SK-N-SH (cell line): ENCODE measurements at regions not wholly inside any gene's neighbourhood (a gene's known extent, or its start where the extent isn't known, plus 50 kb on each side); places are given as distances from the start of the nearest gene placed in this dataset.

Experiments
- CTCF ChIA-PET: fragments of 300-600, 350-600 bp; formaldehyde crosslinking; extraction: SDS; loops from one replicate; lab custom pipeline; 2021; lab: Yijun Ruan, JAX
- POLR2A ChIA-PET: fragments of 350-600 bp; sonication (Branson Sonifier 250); formaldehyde crosslinking; extraction: SDS; loops from one replicate; lab custom pipeline; 2020; ENCODE audit warnings: antibody characterized with exemption, inconsistent platforms; lab: Yijun Ruan, JAX
- DNase-seq: peaks from one replicate; pipeline ENCODE4 v3.0.0; 2012
- H2AFZ ChIP-seq: fragments of 200-600 bp; sonication (generic); 2 replicates; pipeline ENCODE4 v1.8.1; 2016; ENCODE audit warnings: antibody characterized with exemption, mild to moderate bottlenecking, low read depth
- H3F3A ChIP-seq: fragments of 200-600 bp; sonication (generic); replicated peaks from 2 replicates; pipeline ENCODE3; 2016; ENCODE audit warnings: antibody characterized with exemption, mild to moderate bottlenecking; ENCODE audit not compliant: insufficient read depth
- H3K27ac ChIP-seq, 2 experiments: fragments of 200-500 bp in 1 of 2; fragments of 200-600 bp in 1 of 2; sonication (Bioruptor generic) in 1 of 2; sonication (generic), shearing (Covaris generic) in 1 of 2; 2 replicates each; pipeline versions ENCODE4 v1.5.1 to v1.6.1; 2014 to 2016; ENCODE audit warnings: low read depth in 2 of 2, inconsistent platforms in 1 of 2, low read length in 1 of 2, mild to moderate bottlenecking in 1 of 2, mixed read lengths in 1 of 2
- H3K27me3 ChIP-seq: fragments of 200-600 bp; sonication (generic), shearing (Covaris generic); 2 replicates; pipeline ENCODE4 v1.6.1; 2016; ENCODE audit warnings: mixed run types; ENCODE audit not compliant: insufficient read depth
- H3K36me3 ChIP-seq, 2 experiments: fragments of 200-500 bp in 1 of 2; fragments of 200-600 bp in 1 of 2; sonication (Bioruptor generic) in 1 of 2; sonication (generic) in 1 of 2; replicated peaks in 1 of 2; 2 replicates each; pipeline versions ENCODE3 to v1.5.1; 2014 to 2016; ENCODE audit warnings: low read length in 1 of 2, mild to moderate bottlenecking in 1 of 2; ENCODE audit not compliant: insufficient read depth in 2 of 2, control insufficient read depth in 1 of 2
- H3K4me1 ChIP-seq, 2 experiments: fragments of 200-500 bp in 1 of 2; fragments of 200-600 bp in 1 of 2; sonication (Bioruptor generic) in 1 of 2; sonication (generic), shearing (Covaris generic) in 1 of 2; 2 replicates each; pipeline versions ENCODE4 v1.5.1 to v1.6.1; 2014 to 2016; ENCODE audit warnings: low read depth in 1 of 2, low read length in 1 of 2, mixed run types in 1 of 2; ENCODE audit not compliant: insufficient read depth in 2 of 2, control insufficient read depth in 1 of 2
- H3K4me2 ChIP-seq: fragments of 200-600 bp; sonication (generic), shearing (Covaris generic); 2 replicates; pipeline ENCODE4 v1.6.1; 2017; ENCODE audit warnings: mixed run types
- H3K4me3 ChIP-seq, 2 experiments: fragments of 200-500 bp in 1 of 2; fragments of 200-600 bp in 1 of 2; sonication (Bioruptor generic) in 1 of 2; sonication (generic), shearing (Covaris generic) in 1 of 2; 2 replicates each; pipeline versions ENCODE4 v1.5.1 to v1.8.1; 2014 to 2016; ENCODE audit warnings: low read depth in 2 of 2, inconsistent platforms in 1 of 2, low read length in 1 of 2, mild to moderate bottlenecking in 1 of 2, mixed read lengths in 1 of 2, moderate library complexity in 1 of 2
- H3K79me2 ChIP-seq: fragments of 200-600 bp; sonication (generic); 2 replicates; pipeline ENCODE4 v1.8.1; 2017; ENCODE audit warnings: mild to moderate bottlenecking; ENCODE audit not compliant: insufficient read depth
- H3K9ac ChIP-seq: fragments of 200-600 bp; sonication (generic); 2 replicates; pipeline ENCODE4 v1.6.1; 2017; ENCODE audit warnings: mixed run types
- H3K9me2 ChIP-seq: fragments of 200-600 bp; sonication (generic); 2 replicates; pipeline ENCODE4 v1.6.1; 2017; ENCODE audit warnings: mixed run types
- H3K9me3 ChIP-seq: fragments of 200-600 bp; sonication (generic); 2 replicates; pipeline ENCODE4 v1.6.1; 2017; ENCODE audit warnings: mixed run types, mild to moderate bottlenecking, moderate library complexity
- H4K20me1 ChIP-seq: fragments of 200-600 bp; sonication (generic); 2 replicates; pipeline ENCODE4 v1.6.1; 2017; ENCODE audit warnings: mild to moderate bottlenecking, mixed run types; ENCODE audit not compliant: insufficient read depth
- CHD2 ChIP-seq: fragments of 150-350 bp; IDR thresholded peaks from 2 replicates; pipeline ENCODE4 v1.6.1; 2018; ENCODE audit warnings: low read length; ENCODE audit not compliant: partially characterized antibody
- CTCF ChIP-seq: fragments of 200-600 bp; sonication (generic); IDR thresholded peaks from 2 replicates; pipeline ENCODE4 v1.6.1; 2017; ENCODE audit warnings: antibody characterized with exemption, mild to moderate bottlenecking, moderate library complexity
- EP300 ChIP-seq, 2 experiments: IDR thresholded peaks; 2 replicates each; pipeline versions ENCODE4 v1.4.0 to v1.6.1; 2012; ENCODE audit warnings: borderline replicate concordance in 1 of 2, low read depth in 1 of 2, low read length in 1 of 2
- EZH2phosphoT487 ChIP-seq: fragments of 200-600 bp; sonication (generic); IDR thresholded peaks from 2 replicates; pipeline ENCODE4 v1.6.1; 2017; ENCODE audit warnings: low read depth, mixed run types, mild to moderate bottlenecking, antibody characterized with exemption, moderate library complexity, borderline replicate concordance
- FOSL2 ChIP-seq: IDR thresholded peaks from 2 replicates; pipeline ENCODE4 v1.4.0; 2012; ENCODE audit warnings: low read depth, mild to moderate bottlenecking, moderate library complexity, borderline replicate concordance
- FOXJ3 ChIP-seq: sonication (generic); formaldehyde crosslinking; IDR thresholded peaks from 2 replicates; pipeline ENCODE4 v1.5.1; 2020; ENCODE audit warnings: mild to moderate bottlenecking, missing genetic modification reagents
- GATA2 ChIP-seq: sonication (generic); formaldehyde crosslinking; IDR thresholded peaks from 2 replicates; pipeline ENCODE4 v1.5.0; 2020; ENCODE audit warnings: mild to moderate bottlenecking, missing genetic modification reagents
- RAD21 ChIP-seq: IDR thresholded peaks from 2 replicates; pipeline ENCODE4 v1.6.1; 2012; ENCODE audit warnings: mild to moderate bottlenecking, low read length
- RXRA ChIP-seq: IDR thresholded peaks from 2 replicates; pipeline ENCODE4 v1.4.0; 2012; ENCODE audit warnings: low read depth, mild to moderate bottlenecking, borderline replicate concordance
- SIN3A ChIP-seq: IDR thresholded peaks from 2 replicates; pipeline ENCODE4 v1.6.1; 2012; ENCODE audit warnings: low read depth, mild to moderate bottlenecking, low read length, moderate library complexity, borderline replicate concordance
- TEAD4 ChIP-seq: IDR thresholded peaks from 2 replicates; pipeline ENCODE4 v1.4.0; 2012; ENCODE audit warnings: mild to moderate bottlenecking, borderline replicate concordance; ENCODE audit not compliant: insufficient read depth
- USF1 ChIP-seq: IDR thresholded peaks from 2 replicates; pipeline ENCODE4 v1.4.0; 2012; ENCODE audit warnings: low read depth, borderline replicate concordance
- USF2 ChIP-seq: fragments of 150-350 bp; IDR thresholded peaks from 2 replicates; pipeline ENCODE4 v1.6.1; 2017; ENCODE audit warnings: antibody characterized with exemption, low read length, low read depth, borderline replicate concordance
- WGBS: methylation state at CpG from one replicate; pipeline ENCODE4 v1.1.6; 2017; ENCODE audit warnings: low lambda C conversion rate; 5-methylcytosine and 5-hydroxymethylcytosine counted together
- TF ChIP-seq, protein P1 (sequence below): fragments of 150-350 bp; IDR thresholded peaks from 2 replicates; pipeline ENCODE4 v1.6.1; 2016; ENCODE audit warnings: mild to moderate bottlenecking, low read depth, low read length
- TF ChIP-seq, protein P2 (sequence below): IDR thresholded peaks from 2 replicates; pipeline ENCODE4 v1.4.0; 2012; ENCODE audit warnings: low read depth, borderline replicate concordance
- TF ChIP-seq, protein P3 (sequence below): IDR thresholded peaks from 2 replicates; pipeline ENCODE4 v1.6.1; 2012; ENCODE audit warnings: mild to moderate bottlenecking, low read depth, low read length, moderate library complexity
- TF ChIP-seq, protein P4 (sequence below): IDR thresholded peaks from 2 replicates; pipeline ENCODE4 v1.4.0; 2012; ENCODE audit warnings: low read depth

- H3K79me2 ChIP-seq = no peaks in the 10 kb centered on the region
- H3K4me1 ChIP-seq = no peaks in the 10 kb centered on the region
- 34% methylated on average over 5 of the region's 5 CpGs for whole genome bisulfite sequencing
- no peak for TF ChIP-seq RXRA
- no peak for TF ChIP-seq EP300 (IDR thresholded peaks at IDR 0.05; ENCODE audit: borderline replicate concordance in 1 of 2, low read depth in 1 of 2, low read length in 1 of 2)
- TF ChIP-seq TEAD4 = no peak
- TF ChIP-seq, protein P1, sequence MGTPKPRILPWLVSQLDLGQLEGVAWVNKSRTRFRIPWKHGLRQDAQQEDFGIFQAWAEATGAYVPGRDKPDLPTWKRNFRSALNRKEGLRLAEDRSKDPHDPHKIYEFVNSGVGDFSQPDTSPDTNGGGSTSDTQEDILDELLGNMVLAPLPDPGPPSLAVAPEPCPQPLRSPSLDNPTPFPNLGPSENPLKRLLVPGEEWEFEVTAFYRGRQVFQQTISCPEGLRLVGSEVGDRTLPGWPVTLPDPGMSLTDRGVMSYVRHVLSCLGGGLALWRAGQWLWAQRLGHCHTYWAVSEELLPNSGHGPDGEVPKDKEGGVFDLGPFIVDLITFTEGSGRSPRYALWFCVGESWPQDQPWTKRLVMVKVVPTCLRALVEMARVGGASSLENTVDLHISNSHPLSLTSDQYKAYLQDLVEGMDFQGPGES = no peak
- TF ChIP-seq EZH2phosphoT487 = no peak
- TF ChIP-seq, protein P2, sequence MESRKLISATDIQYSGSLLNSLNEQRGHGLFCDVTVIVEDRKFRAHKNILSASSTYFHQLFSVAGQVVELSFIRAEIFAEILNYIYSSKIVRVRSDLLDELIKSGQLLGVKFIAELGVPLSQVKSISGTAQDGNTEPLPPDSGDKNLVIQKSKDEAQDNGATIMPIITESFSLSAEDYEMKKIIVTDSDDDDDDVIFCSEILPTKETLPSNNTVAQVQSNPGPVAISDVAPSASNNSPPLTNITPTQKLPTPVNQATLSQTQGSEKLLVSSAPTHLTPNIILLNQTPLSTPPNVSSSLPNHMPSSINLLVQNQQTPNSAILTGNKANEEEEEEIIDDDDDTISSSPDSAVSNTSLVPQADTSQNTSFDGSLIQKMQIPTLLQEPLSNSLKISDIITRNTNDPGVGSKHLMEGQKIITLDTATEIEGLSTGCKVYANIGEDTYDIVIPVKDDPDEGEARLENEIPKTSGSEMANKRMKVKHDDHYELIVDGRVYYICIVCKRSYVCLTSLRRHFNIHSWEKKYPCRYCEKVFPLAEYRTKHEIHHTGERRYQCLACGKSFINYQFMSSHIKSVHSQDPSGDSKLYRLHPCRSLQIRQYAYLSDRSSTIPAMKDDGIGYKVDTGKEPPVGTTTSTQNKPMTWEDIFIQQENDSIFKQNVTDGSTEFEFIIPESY = no peak
- no peak for TF ChIP-seq SIN3A
- TF ChIP-seq GATA2 (CRISPR knock-in tag) = no peak
- no peak for TF ChIP-seq FOSL2
- no peak for TF ChIP-seq FOXJ3 (CRISPR knock-in tag)
- TF ChIP-seq RAD21 = no peak
- TF ChIP-seq USF1 = no peak
- TF ChIP-seq, protein P3, sequence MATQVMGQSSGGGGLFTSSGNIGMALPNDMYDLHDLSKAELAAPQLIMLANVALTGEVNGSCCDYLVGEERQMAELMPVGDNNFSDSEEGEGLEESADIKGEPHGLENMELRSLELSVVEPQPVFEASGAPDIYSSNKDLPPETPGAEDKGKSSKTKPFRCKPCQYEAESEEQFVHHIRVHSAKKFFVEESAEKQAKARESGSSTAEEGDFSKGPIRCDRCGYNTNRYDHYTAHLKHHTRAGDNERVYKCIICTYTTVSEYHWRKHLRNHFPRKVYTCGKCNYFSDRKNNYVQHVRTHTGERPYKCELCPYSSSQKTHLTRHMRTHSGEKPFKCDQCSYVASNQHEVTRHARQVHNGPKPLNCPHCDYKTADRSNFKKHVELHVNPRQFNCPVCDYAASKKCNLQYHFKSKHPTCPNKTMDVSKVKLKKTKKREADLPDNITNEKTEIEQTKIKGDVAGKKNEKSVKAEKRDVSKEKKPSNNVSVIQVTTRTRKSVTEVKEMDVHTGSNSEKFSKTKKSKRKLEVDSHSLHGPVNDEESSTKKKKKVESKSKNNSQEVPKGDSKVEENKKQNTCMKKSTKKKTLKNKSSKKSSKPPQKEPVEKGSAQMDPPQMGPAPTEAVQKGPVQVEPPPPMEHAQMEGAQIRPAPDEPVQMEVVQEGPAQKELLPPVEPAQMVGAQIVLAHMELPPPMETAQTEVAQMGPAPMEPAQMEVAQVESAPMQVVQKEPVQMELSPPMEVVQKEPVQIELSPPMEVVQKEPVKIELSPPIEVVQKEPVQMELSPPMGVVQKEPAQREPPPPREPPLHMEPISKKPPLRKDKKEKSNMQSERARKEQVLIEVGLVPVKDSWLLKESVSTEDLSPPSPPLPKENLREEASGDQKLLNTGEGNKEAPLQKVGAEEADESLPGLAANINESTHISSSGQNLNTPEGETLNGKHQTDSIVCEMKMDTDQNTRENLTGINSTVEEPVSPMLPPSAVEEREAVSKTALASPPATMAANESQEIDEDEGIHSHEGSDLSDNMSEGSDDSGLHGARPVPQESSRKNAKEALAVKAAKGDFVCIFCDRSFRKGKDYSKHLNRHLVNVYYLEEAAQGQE = no peak
- TF ChIP-seq CHD2 = no peak
- no peak for TF ChIP-seq CTCF
- TF ChIP-seq, protein P4, sequence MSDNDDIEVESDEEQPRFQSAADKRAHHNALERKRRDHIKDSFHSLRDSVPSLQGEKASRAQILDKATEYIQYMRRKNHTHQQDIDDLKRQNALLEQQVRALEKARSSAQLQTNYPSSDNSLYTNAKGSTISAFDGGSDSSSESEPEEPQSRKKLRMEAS = no peak
- TF ChIP-seq USF2 = no peak
- H3F3A ChIP-seq = no peaks in the 10 kb centered on the region
- H3K4me3 ChIP-seq = no peak overlapping the region
- ChIA-PET CTCF (interaction anchor here (1.1 kb wide), 1 partner anchor 9 kb away, joined by 3 read pairs; no protein-coding TSS in a partner anchor), POLR2A (no interaction called here)
- no peak overlapping the region for H2AFZ ChIP-seq
- H3K27me3 ChIP-seq = no peaks in the 10 kb centered on the region
- H3K9me2 ChIP-seq = no peaks in the 10 kb centered on the region; the same call in 1 of the 2 replicates
- no peaks in the 10 kb centered on the region for H3K9me3 ChIP-seq
- H4K20me1 ChIP-seq = no peaks in the 10 kb centered on the region
- H3K36me3 ChIP-seq = no peaks in the 10 kb centered on the region
- no peak overlapping the region for H3K9ac ChIP-seq
- no peak overlapping the region for H3K27ac ChIP-seq
- DNase-seq = no peak
- H3K4me2 ChIP-seq = no peak overlapping the region
Measured at GRCh38 chr9:106321394-106322180, 541.4 kb upstream of the ZNF462 start.
